ENCODE measurements at regions not wholly inside any gene's neighbourhood (a gene's known extent, or its start where the extent isn't known, plus 50 kb on each side); places are given as distances from the start of the nearest gene placed in this dataset.

GRCh38 chr14:42078345-42078744 is 471.7 kb downstream of the LRFN5 start:
- dilution Hi-C loops (cut with HindIII; ENCODE audit: low sequenced_read_pairs, unreplicated experiment): no loop called here
- Histone ChIP-seq H2AFZ (replicated peaks; ENCODE audit: low read length, poor library complexity) (no peak overlapping the region), H3K56ac (ENCODE audit: extremely low read depth, insufficient read depth, low read length) (no peak overlapping the region), H2BK5ac (ENCODE audit: low read depth, low read length, poor library complexity, severe bottlenecking) (no peak overlapping the region), H3K23ac (ENCODE audit: low read depth, low read length) (no peak overlapping the region), H3K36me3 (ENCODE audit: control insufficient read depth, insufficient read depth, low read length) (no peaks in the 10 kb centered on the region), H3K9me1 (ENCODE audit: insufficient read depth, low read length) (no peaks in the 10 kb centered on the region), H4K5ac (ENCODE audit: low read depth, low read length) (no peak overlapping the region), H2AK5ac (ENCODE audit: low read depth, low read length) (no peak overlapping the region), H3K4me3 (ENCODE audit: insufficient read depth, low read depth, low read length) (no peak overlapping the region), H4K20me1 (ENCODE audit: insufficient read depth, low read length) (no peaks in the 10 kb centered on the region), H3K4ac (ENCODE audit: low read depth, low read length) (no peak overlapping the region), H2BK120ac (ENCODE audit: low read depth, low read length) (no peak overlapping the region), H4K91ac (ENCODE audit: insufficient read depth, low read depth, low read length) (no peak overlapping the region), H3K4me2 (ENCODE audit: low read depth, low read length) (no peak overlapping the region), H3K9ac (ENCODE audit: low read depth, low read length) (no peak overlapping the region), H2AK9ac (replicated peaks; ENCODE audit: low read depth, low read length, poor library complexity) (no peak overlapping the region), H2BK20ac (ENCODE audit: low read depth, low read length) (no peak overlapping the region), H3K27me3 (ENCODE audit: control insufficient read depth, insufficient read depth, low read length) (no peaks in the 10 kb centered on the region), H3K79me1 (ENCODE audit: low read depth in 1 of 2, low read length in 2 of 2) (no peaks in the 10 kb centered on the region), H3K18ac (ENCODE audit: low read depth, low read length) (no peak overlapping the region), H4K8ac (ENCODE audit: low read depth in 2 of 2, low read length in 2 of 2) (no peak overlapping the region), H3K4me1 (ENCODE audit: control insufficient read depth, insufficient read depth, low read length) (no peaks in the 10 kb centered on the region), H3K27ac (ENCODE audit: insufficient read depth, low read length) (no peak overlapping the region), H2BK15ac (ENCODE audit: low read depth, low read length) (no peak overlapping the region), H3K14ac (replicated peaks; ENCODE audit: low read depth, low read length) (no peak overlapping the region), H3K9me3 (ENCODE audit: control insufficient read depth, insufficient read depth, low read length) (no peaks in the 10 kb centered on the region)
- DNase-seq (no peak), ATAC-seq (ENCODE audit: low read depth) (no peak)
- no CpG with 5 or more reads among the region's 2 CpGs for WGBS, 2 experiments (ENCODE audit: extremely low coverage in 2 of 2, insufficient read length in 1 of 2)
- no TSS peak for BruUV-seq (replicated peaks)
- ChIA-PET CTCF (no interaction called here), POLR2A (ENCODE audit: unreplicated experiment) (no interaction called here)
- TF ChIP-seq CEBPB (IDR thresholded peaks at IDR 0.05; ENCODE audit: low read depth, low read length) (no peak), SMC3 (IDR thresholded peaks at IDR 0.05; ENCODE audit: low read depth, low read length) (no peak), FOS (IDR thresholded peaks at IDR 0.05; ENCODE audit: low read depth, low read length) (no peak), MXI1 (IDR thresholded peaks at IDR 0.05; ENCODE audit: borderline replicate concordance, low read depth, low read length) (no peak), RCOR1 (IDR thresholded peaks at IDR 0.05; ENCODE audit: insufficient replicate concordance, low read length) (no peak), RAD21 (IDR thresholded peaks at IDR 0.05; ENCODE audit: low read length) (no peak), ELK1 (IDR thresholded peaks at IDR 0.05; ENCODE audit: borderline replicate concordance, low read depth, low read length) (no peak), USF2 (IDR thresholded peaks at IDR 0.05; ENCODE audit: low read depth, low read length) (no peak), NFE2L2 (IDR thresholded peaks at IDR 0.05; ENCODE audit: low read depth, low read length) (no peak), BHLHE40 (IDR thresholded peaks at IDR 0.05; ENCODE audit: low read depth, low read length) (no peak), CHD1 (IDR thresholded peaks at IDR 0.05; ENCODE audit: low read depth, low read length) (no peak), MAFK (IDR thresholded peaks at IDR 0.05; ENCODE audit: low read depth, low read length) (no peak), POLR2A (IDR thresholded peaks at IDR 0.05; ENCODE audit: low read depth, low read length) (no peak), MAZ (IDR thresholded peaks at IDR 0.05; ENCODE audit: borderline replicate concordance, low read depth, low read length) (no peak), RFX5 (IDR thresholded peaks at IDR 0.05; ENCODE audit: low read depth, low read length) (no peak)
- TF ChIP-seq, protein P1, sequence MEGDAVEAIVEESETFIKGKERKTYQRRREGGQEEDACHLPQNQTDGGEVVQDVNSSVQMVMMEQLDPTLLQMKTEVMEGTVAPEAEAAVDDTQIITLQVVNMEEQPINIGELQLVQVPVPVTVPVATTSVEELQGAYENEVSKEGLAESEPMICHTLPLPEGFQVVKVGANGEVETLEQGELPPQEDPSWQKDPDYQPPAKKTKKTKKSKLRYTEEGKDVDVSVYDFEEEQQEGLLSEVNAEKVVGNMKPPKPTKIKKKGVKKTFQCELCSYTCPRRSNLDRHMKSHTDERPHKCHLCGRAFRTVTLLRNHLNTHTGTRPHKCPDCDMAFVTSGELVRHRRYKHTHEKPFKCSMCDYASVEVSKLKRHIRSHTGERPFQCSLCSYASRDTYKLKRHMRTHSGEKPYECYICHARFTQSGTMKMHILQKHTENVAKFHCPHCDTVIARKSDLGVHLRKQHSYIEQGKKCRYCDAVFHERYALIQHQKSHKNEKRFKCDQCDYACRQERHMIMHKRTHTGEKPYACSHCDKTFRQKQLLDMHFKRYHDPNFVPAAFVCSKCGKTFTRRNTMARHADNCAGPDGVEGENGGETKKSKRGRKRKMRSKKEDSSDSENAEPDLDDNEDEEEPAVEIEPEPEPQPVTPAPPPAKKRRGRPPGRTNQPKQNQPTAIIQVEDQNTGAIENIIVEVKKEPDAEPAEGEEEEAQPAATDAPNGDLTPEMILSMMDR (conservative IDR thresholded peaks at IDR 0.05; ENCODE audit: low read depth, low read length): no peak
- in situ Hi-C loops (cut with MboI; ENCODE audit: low sequenced_read_pairs): no loop called here
- intact Hi-C loops (cut with micrococcal nuclease): no loop called here
